Gastrocnemius medialis (tissue), 4 donors: ENCODE measurements at regions not wholly inside any gene's neighbourhood (a gene's known extent, or its start where the extent isn't known, plus 50 kb on each side); places are given as distances from the start of the nearest gene placed in this dataset.

Experiments
- CTCF ChIP-seq, 5 experiments: fragments of 450-650 bp in 3 of 5; fragments of 200-600 bp in 2 of 5; sonication (generic) in 2 of 5; IDR thresholded peaks in 4 of 5; conservative IDR thresholded peaks in 1 of 5; 1 replicate in 4 of 5; 2 replicates in 1 of 5; pipeline ENCODE4 v1.5.1; 2016 to 2019; ENCODE audit warnings: antibody characterized with exemption in 5 of 5, mild to moderate bottlenecking in 3 of 5, moderate library complexity in 3 of 5
- POLR2A ChIP-seq, 2 donors: fragments of 450-650 bp; IDR thresholded peaks; one replicate each; pipeline ENCODE4 v1.6.1; 2017; ENCODE audit warnings: antibody characterized with exemption in 2 of 2, mild to moderate bottlenecking in 2 of 2, moderate library complexity in 2 of 2

DNA sequence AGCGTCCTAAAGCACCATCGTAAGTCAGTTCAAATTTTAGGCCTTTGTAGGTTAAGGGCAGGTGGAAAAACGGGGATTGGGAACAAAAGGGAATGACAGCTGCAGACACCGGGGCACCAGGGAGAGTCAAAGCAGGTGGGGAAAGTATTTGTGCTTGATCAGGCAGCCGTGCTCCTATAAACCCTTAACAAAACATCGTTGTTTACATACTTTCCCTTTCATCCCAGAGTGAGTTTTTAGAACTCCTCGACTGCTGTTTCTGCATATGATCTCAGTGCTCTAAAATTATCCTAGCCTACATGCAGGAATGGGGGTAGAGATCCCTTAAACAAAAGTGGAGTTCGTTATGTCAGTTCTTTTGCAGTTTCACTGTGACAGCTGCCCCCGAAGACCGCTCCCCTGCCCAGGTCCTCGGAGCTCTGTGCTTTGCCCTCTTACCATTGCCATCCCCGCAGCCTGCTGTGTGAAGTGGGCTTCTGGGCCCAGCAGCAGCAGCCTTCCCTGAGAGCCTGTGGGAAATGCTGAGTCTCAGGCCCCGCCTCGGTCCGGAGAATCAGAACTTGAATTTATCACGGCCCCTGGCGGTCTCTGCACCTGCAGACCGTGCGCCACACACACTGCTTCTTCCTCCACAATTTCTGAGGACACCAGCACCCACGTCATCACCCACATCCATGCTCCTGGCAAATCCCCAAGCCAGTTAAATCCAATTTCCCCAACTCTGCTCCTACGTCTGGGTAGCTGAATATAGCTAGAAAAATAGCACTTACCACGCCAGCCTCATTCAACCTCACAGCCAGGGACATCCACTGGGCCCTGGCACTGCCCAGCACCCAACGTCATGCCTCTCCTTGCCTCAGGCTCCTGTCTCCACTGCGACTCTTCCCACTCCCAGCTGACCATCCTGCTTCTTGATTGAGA, 86.8 kb downstream of the NSUN2 start:
- TF ChIP-seq CTCF (IDR thresholded peaks at IDR 0.05 in 4 of 5, conservative IDR thresholded peaks at IDR 0.05 in 1 of 5) (no peak), POLR2A (IDR thresholded peaks at IDR 0.05) (no peak)
